ENCODE measurements at regions not wholly inside any gene's neighbourhood (a gene's known extent, or its start where the extent isn't known, plus 50 kb on each side); places are given as distances from the start of the nearest gene placed in this dataset.

GRCh38 chr4:136392576-136392975 is 1139.7 kb downstream of the PCDH18 start:
- Mint-ChIP-seq H3K27ac (no peak overlapping the region), H3K4me1 (no peaks in the 10 kb centered on the region), H3K9me3 (peaks cover 6 to 13% of the 10 kb centered on the region in 2 donors), H3K4me3 (no peak overlapping the region), H3K27me3 (ENCODE audit: low read depth in 2 of 2) (no peaks in the 10 kb centered on the region), H3K36me3 (no peaks in the 10 kb centered on the region)
- TF ChIP-seq CTCF (IDR thresholded peaks at IDR 0.05), result no peak
- no peak for DNase-seq
- ATAC-seq, result no peak
- intact Hi-C loops (cut with micrococcal nuclease), result no loop called here
- Histone ChIP-seq H3K27me3 (ENCODE audit: control insufficient read depth, insufficient read depth, low read length) (no peaks in the 10 kb centered on the region), H3K36me3 (ENCODE audit: control insufficient read depth, insufficient read depth, low read length) (no peaks in the 10 kb centered on the region), H3K4me1 (ENCODE audit: control insufficient read depth, insufficient read depth, low read length) (no peaks in the 10 kb centered on the region), H3K9me3 (ENCODE audit: control insufficient read depth, insufficient read depth, low read length) (peaks cover 5% of the 10 kb centered on the region), H3K4me3 (ENCODE audit: low read length) (no peak overlapping the region), H3K27ac (ENCODE audit: low read length) (no peak overlapping the region)

GRCh38 chr4:136390824-136391223 is 1141.5 kb downstream of the PCDH18 start:
- WGBS (ENCODE audit: insufficient coverage), result no CpG with 5 or more reads among the region's 1 CpG
- Mint-ChIP-seq H3K9me3 (peaks cover 6 to 7% of the 10 kb centered on the region in 2 donors), H3K36me3 (no peaks in the 10 kb centered on the region), H3K4me1 (no peaks in the 10 kb centered on the region), H3K4me3 (no peak overlapping the region), H3K27ac (no peak overlapping the region), H3K27me3 (ENCODE audit: low read depth in 2 of 2) (no peaks in the 10 kb centered on the region)
- H3K4me3 ChIP-seq (ENCODE audit: low read length), result no peak overlapping the region
- DNase-seq, result no peak
- H3K27ac ChIP-seq (ENCODE audit: low read length), result no peak overlapping the region
- no peak for TF ChIP-seq CTCF (IDR thresholded peaks at IDR 0.05)
- H3K4me1 ChIP-seq (ENCODE audit: control insufficient read depth, insufficient read depth, low read length), result no peaks in the 10 kb centered on the region
- H3K36me3 ChIP-seq (ENCODE audit: control insufficient read depth, insufficient read depth, low read length), result no peaks in the 10 kb centered on the region
- no peak for ATAC-seq
- no peaks in the 10 kb centered on the region for H3K27me3 ChIP-seq (ENCODE audit: control insufficient read depth, insufficient read depth, low read length)
- H3K9me3 ChIP-seq (ENCODE audit: control insufficient read depth, insufficient read depth, low read length), result no peaks in the 10 kb centered on the region
- intact Hi-C loops (cut with micrococcal nuclease), result no loop called here

GRCh38 chr4:136383082-136383481 is 1149.2 kb downstream of the PCDH18 start:
- H3K36me3 Mint-ChIP-seq, result no peaks in the 10 kb centered on the region
- Histone ChIP-seq H3K9me3 (ENCODE audit: control insufficient read depth, insufficient read depth, low read length) (peaks cover 3% of the 10 kb centered on the region), H3K36me3 (ENCODE audit: control insufficient read depth, insufficient read depth, low read length) (no peaks in the 10 kb centered on the region), H3K4me1 (ENCODE audit: control insufficient read depth, insufficient read depth, low read length) (no peaks in the 10 kb centered on the region), H3K4me3 (ENCODE audit: low read length) (no peak overlapping the region), H3K27ac (ENCODE audit: low read length) (no peak overlapping the region), H3K27me3 (ENCODE audit: control insufficient read depth, insufficient read depth, low read length) (no peaks in the 10 kb centered on the region)
- DNase-seq (no peak), ATAC-seq (no peak)
- no peaks in the 10 kb centered on the region for H3K27me3 Mint-ChIP-seq (ENCODE audit: low read depth in 2 of 2)
- no peaks in the 10 kb centered on the region for H3K4me1 Mint-ChIP-seq
- no peak overlapping the region for H3K27ac Mint-ChIP-seq
- intact Hi-C loops (cut with micrococcal nuclease), result no loop called here
- H3K9me3 Mint-ChIP-seq, result peaks cover 0 to 1% of the 10 kb centered on the region in 2 donors
- TF ChIP-seq CTCF (IDR thresholded peaks at IDR 0.05), result no peak
- H3K4me3 Mint-ChIP-seq, result no peak overlapping the region
- WGBS (ENCODE audit: insufficient coverage), result no CpG with 5 or more reads among the region's 1 CpG

GRCh38 chr4:136371231-136371630 is 1161.1 kb downstream of the PCDH18 start:
- Mint-ChIP-seq H3K36me3 (no peaks in the 10 kb centered on the region), H3K27ac (no peak overlapping the region), H3K4me1 (no peaks in the 10 kb centered on the region), H3K4me3 (no peak overlapping the region), H3K9me3 (peaks cover 6 to 8% of the 10 kb centered on the region in 2 donors), H3K27me3 (ENCODE audit: low read depth in 2 of 2) (no peaks in the 10 kb centered on the region)
- Histone ChIP-seq H3K36me3 (ENCODE audit: control insufficient read depth, insufficient read depth, low read length) (no peaks in the 10 kb centered on the region), H3K27ac (ENCODE audit: low read length) (no peak overlapping the region), H3K4me3 (ENCODE audit: low read length) (no peak overlapping the region), H3K4me1 (ENCODE audit: control insufficient read depth, insufficient read depth, low read length) (no peaks in the 10 kb centered on the region), H3K9me3 (ENCODE audit: control insufficient read depth, insufficient read depth, low read length) (no peaks in the 10 kb centered on the region), H3K27me3 (ENCODE audit: control insufficient read depth, insufficient read depth, low read length) (no peaks in the 10 kb centered on the region)
- no peak for DNase-seq
- 100% methylated on average over 1 of the region's 2 CpGs for WGBS (ENCODE audit: insufficient coverage)
- TF ChIP-seq CTCF (IDR thresholded peaks at IDR 0.05), result no peak
- intact Hi-C loops (cut with micrococcal nuclease), result no loop called here
- ATAC-seq, result no peak

Measured in natural killer cell (primary cell).